ENCODE measurements at regions not wholly inside any gene's neighbourhood (a gene's known extent, or its start where the extent isn't known, plus 50 kb on each side); places are given as distances from the start of the nearest gene placed in this dataset.

- TF ChIP-seq CTCF (conservative IDR thresholded peaks at IDR 0.05; ENCODE audit: low read depth, low read length), result no peak
- DNase-seq (ENCODE audit: low read depth), result peak; percentile 3
- H3K4me3 ChIP-seq (ENCODE audit: low read depth, low read length), result no peak overlapping the region
Measured at GRCh38 chr13:38564256-38565150, 122.4 kb upstream of the FREM2 start.

DNA sequence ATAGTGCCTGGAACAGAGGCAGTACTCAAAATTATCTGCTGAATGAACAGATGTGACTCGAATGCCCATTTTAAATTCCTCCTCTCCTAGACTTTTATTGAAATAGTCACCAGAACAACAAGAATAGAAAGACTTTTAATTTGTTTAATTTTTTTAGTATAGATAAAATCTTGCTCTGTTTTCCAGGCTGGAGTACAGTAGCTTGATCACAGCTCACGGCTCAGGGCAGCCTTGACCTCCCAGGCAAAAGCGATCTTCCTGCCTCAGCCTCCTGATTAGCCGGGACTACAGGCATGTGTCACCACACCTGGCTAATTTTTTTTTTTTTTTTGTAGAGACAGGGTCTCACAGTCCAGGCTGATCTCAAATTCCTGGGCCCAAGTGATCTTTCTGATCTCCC, 120.9 kb upstream of the FREM2 start:
- TF ChIP-seq CTCF (conservative IDR thresholded peaks at IDR 0.05; ENCODE audit: low read depth, low read length), result no peak
- DNase-seq (ENCODE audit: low read depth), result no peak
- H3K4me3 ChIP-seq (ENCODE audit: low read depth, low read length), result no peak overlapping the region

DNA sequence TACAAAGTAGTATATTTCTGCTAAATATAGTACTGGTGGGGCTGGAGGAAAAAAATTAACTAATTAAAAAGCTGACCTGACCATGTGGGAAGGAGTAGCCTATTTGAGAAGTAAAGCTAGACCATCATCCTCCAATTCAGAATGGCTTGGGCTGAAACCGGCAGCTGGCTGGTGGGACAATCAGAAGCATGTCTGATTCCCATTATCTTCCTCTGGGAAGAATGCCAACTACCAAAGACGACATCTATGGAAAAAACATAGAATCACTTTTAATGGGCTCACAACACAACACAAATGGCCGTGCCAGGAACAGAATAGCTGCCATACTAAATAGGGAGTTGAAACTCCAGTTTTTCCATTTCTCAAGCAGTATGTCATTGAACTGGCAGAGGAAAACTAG, 120.4 kb upstream of the FREM2 start:
- DNase-seq (ENCODE audit: low read depth), result no peak
- TF ChIP-seq CTCF (conservative IDR thresholded peaks at IDR 0.05; ENCODE audit: low read depth, low read length), result no peak
- H3K4me3 ChIP-seq (ENCODE audit: low read depth, low read length), result no peak overlapping the region

- no peak for TF ChIP-seq CTCF (conservative IDR thresholded peaks at IDR 0.05; ENCODE audit: low read depth, low read length)
- no peak for DNase-seq (ENCODE audit: low read depth)
Measured at GRCh38 chr13:38570706-38571105, 116.2 kb upstream of the FREM2 start.

DNA sequence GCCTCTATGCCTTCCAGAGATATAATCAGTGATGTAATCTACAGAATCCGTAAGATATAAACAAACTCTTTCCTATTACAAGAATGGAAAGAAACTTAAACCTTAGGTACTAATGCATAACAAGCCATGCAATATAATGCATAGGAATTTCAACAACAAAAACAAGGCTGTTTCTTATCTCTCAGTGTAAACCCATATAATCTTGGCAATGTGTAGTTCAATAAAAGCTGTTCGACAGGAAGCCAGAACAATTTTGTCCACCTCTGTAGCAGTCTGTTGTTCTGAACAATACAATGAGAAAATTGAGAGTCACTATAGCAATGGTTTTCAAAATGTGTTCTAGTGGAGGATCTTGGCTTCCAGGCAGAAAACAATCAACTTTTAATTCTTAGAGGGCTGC, 111.5 kb upstream of the FREM2 start:
- no peak for DNase-seq (ENCODE audit: low read depth)
- H3K4me3 ChIP-seq (ENCODE audit: low read depth, low read length), result no peak overlapping the region
- no peak for TF ChIP-seq CTCF (conservative IDR thresholded peaks at IDR 0.05; ENCODE audit: low read depth, low read length)

More at GRCh38 chr13:38570706-38571105, 116.2 kb upstream of the FREM2 start:
- no peak overlapping the region for H3K4me3 ChIP-seq (ENCODE audit: low read depth, low read length)

DNA sequence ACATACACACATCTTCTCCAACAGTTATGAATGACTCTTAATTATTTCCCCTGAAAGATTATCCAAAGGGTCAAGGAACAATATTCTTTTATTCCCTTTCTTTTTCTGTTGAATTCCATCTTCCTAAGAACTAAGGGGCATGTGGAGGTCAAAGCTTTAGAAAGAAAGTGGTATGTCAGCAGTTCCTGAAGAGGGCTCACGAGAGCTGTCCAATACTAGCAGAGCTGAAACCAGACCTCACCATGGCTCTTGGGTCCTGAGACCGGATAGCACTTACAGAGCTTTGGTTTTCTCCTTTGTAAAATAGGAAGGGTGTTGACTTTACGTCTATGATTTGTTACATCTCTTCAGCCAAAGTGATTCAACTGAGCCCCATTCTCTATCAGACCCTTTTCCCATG, 109.8 kb upstream of the FREM2 start:
- H3K4me3 ChIP-seq (ENCODE audit: low read depth, low read length), result no peak overlapping the region
- no peak for TF ChIP-seq CTCF (conservative IDR thresholded peaks at IDR 0.05; ENCODE audit: low read depth, low read length)
- DNase-seq (ENCODE audit: low read depth), result no peak

DNA sequence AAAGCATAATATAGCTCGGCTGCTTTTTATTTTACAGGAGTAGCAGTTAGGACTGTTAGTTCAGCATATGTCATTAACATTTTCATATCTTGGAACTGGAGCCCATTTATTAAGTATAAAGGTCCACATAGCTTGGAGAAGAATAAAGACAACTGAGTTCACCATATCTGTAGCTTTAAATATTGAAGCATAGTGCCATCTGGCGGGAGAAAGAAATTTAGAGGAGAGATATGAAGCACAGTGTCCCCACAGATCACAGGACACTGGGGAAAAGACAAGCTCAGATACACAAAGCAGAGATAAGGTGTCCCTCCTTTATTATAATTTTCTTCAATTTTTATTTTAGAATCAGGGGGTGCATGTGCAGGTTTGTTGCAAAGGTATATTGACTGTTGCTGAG, 104.7 kb upstream of the FREM2 start:
- peak; percentile 60 for TF ChIP-seq CTCF (conservative IDR thresholded peaks at IDR 0.05; ENCODE audit: low read depth, low read length)
- H3K4me3 ChIP-seq (ENCODE audit: low read depth, low read length), result no peak overlapping the region
- DNase-seq (ENCODE audit: low read depth), result no peak

Data from epithelial cell of proximal tubule (primary cell).